Peyer's patch (tissue), 4 donors: ENCODE measurements at regions not wholly inside any gene's neighbourhood (a gene's known extent, or its start where the extent isn't known, plus 50 kb on each side); places are given as distances from the start of the nearest gene placed in this dataset.

Experiments used
- CTCF ChIP-seq, 6 experiments: fragments of 450-650 bp in 4 of 6; fragments of 200-600 bp in 2 of 6; sonication (generic) in 1 of 6; IDR thresholded peaks; one replicate each; pipeline ENCODE4 v1.5.1; 2017 to 2019; ENCODE audit warnings: antibody characterized with exemption in 6 of 6, mild to moderate bottlenecking in 3 of 6, moderate library complexity in 1 of 6
- POLR2A ChIP-seq, 2 donors: fragments of 450-650 bp; IDR thresholded peaks; one replicate each; pipeline ENCODE4 v1.5.1; 2017; ENCODE audit warnings: antibody characterized with exemption in 2 of 2, mild to moderate bottlenecking in 2 of 2, moderate library complexity in 2 of 2

GRCh38 chr5:173733831-173734501, 117.5 kb upstream of the BOD1 start:
- TF ChIP-seq POLR2A (IDR thresholded peaks at IDR 0.05) (no peak), CTCF (IDR thresholded peaks at IDR 0.05) (no peak)
